Mesodermal cell (in vitro differentiated cells): ENCODE measurements at regions not wholly inside any gene's neighbourhood (a gene's known extent, or its start where the extent isn't known, plus 50 kb on each side); places are given as distances from the start of the nearest gene placed in this dataset.
"Not testable (repeated sequence)": the region's sequence is repeated elsewhere in the genome, so short reads cannot be mapped to it uniquely, and the experiment has no call there.

ENCODE experiments used
- H3K27ac ChIP-seq: 2 replicates; pipeline ENCODE4 v1.7.0; 2013; ENCODE audit warnings: mild to moderate bottlenecking, low read depth, low read length, moderate library complexity; ENCODE audit not compliant: severe bottlenecking
- H3K36me3 ChIP-seq: 2 replicates; pipeline ENCODE4 v1.7.1; 2013; ENCODE audit warnings: mild to moderate bottlenecking, low read length, moderate library complexity; ENCODE audit not compliant: control insufficient read depth, insufficient read depth
- H3K4me1 ChIP-seq: one replicate; pipeline ENCODE4 v1.7.1; 2013; ENCODE audit warnings: mild to moderate bottlenecking, low read length; ENCODE audit not compliant: insufficient read depth, control insufficient read depth, poor library complexity, severe bottlenecking
- H3K4me3 ChIP-seq: 2 replicates; pipeline ENCODE4 v1.7.0; 2013; ENCODE audit warnings: low read length, control low read depth, mild to moderate bottlenecking; ENCODE audit not compliant: insufficient read depth, poor library complexity, severe bottlenecking; ENCODE audit errors: extremely low read depth
- H3K9me3 ChIP-seq: 2 replicates; pipeline ENCODE4 v1.7.1; 2013; ENCODE audit warnings: mild to moderate bottlenecking, low read length, moderate library complexity; ENCODE audit not compliant: control insufficient read depth
- WGBS, 2 experiments: methylation state at CpG; one replicate each; pipeline ENCODE4 v1.1.5; 2013; ENCODE audit warnings: missing lambda C conversion rate in 2 of 2; ENCODE audit not compliant: insufficient coverage in 2 of 2; 5-methylcytosine and 5-hydroxymethylcytosine counted together

DNA sequence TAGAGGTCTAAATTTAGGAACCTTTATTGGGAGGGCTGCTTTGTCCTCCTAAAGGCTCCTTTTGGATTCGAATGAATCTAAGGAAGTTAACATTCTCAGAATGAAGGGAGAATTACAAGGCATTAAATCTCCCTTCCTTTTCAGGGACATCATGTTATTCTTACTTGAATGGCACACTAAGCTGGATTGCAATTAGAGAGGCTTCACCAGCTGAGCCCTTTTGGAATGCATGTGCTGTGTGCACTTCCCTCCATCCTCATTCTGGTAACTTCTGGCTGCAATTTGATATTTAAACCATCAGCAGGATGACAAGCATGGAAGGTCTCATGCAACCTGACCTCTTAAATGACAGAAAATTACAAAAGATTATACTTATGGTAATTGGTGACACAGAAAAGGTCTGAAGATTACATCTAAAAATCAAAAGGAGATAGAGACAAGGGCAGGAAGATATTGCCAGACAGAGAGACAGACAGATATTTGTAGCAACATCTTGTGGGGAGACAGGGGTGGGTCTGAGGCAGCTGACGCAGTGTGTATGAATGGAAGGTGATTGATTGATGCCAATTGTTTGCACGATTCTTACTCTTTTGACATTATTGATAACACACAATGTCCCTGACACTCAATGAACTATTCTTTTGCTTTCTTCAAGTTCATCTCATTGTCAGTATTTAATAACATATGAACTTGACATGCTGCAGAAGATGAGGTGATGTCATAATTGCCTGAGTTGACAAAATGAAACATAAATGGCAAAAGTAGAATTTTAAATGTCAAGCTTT, 570.8 kb upstream of the GYPC start:
- no peak overlapping the region for H3K27ac ChIP-seq
- WGBS, 2 experiments = 86% methylated on average over 1 of the region's 3 CpGs; no CpG with 5 or more reads in 1 of the 2 experiments

DNA sequence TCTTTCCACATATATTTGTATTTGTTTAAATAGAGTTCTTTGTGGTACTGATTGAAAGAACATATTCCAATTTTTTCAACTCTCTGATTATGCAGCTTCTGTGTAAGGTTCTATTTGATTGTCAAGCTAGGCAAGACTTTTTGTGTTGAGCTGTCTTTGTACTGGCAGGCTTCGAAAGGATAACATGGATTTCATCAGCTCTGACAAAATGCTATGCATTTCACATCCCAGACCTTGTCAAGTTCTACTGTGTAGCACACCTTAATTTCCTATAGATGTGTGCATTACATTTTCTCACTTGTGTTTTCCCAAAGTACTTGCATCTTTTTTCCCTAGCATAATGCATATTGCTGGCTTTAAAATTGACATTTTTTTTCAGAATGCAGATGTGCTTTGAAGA, 555.0 kb upstream of the GYPC start:
- Histone ChIP-seq H3K9me3 (no peaks in the 10 kb centered on the region), H3K4me3 (no peak overlapping the region), H3K36me3 (no peaks in the 10 kb centered on the region), H3K27ac (no peak overlapping the region), H3K4me1 (no peaks in the 10 kb centered on the region)
- 78% methylated on average over 1 of the region's 1 CpG; no CpG with 5 or more reads in 1 of the 2 experiments for WGBS, 2 experiments

More for the DNA sequence above, 570.8 kb upstream of the GYPC start:
- H3K4me3 ChIP-seq = no peak overlapping the region
- no peaks in the 10 kb centered on the region for H3K36me3 ChIP-seq
- H3K9me3 ChIP-seq = no peaks in the 10 kb centered on the region
- H3K4me1 ChIP-seq = no peaks in the 10 kb centered on the region

GRCh38 chr2:126106006-126106405, 550.0 kb upstream of the GYPC start:
- Histone ChIP-seq H3K36me3 (no peaks in the 10 kb centered on the region), H3K4me1 (no peaks in the 10 kb centered on the region), H3K4me3 (no peak overlapping the region), H3K9me3 (no peaks in the 10 kb centered on the region), H3K27ac (no peak overlapping the region)
- WGBS, 2 experiments = 90% methylated on average over 3 of the region's 3 CpGs; no CpG with 5 or more reads in 1 of the 2 experiments

DNA sequence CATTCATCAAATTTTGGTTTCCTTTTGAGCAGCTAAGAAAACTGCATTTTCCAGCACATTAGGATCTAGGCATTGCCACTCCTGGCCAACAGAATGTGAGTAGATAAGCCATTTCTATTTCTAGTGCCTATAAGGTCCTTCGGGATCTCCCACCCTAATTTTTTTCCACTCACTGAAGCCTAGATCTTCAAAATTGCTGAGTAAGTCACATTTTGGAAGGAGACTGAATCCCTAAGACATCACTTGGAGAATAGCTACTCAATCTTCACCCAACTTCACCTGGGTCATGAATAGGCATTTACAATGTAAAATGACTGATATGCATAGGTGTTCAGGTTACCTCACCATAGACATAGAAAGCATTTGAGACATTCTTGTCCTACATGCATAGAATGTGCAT, 548.1 kb upstream of the GYPC start:
- Histone ChIP-seq H3K36me3 (no peaks in the 10 kb centered on the region), H3K27ac (no peak overlapping the region), H3K4me3 (no peak overlapping the region), H3K9me3 (no peaks in the 10 kb centered on the region), H3K4me1 (no peaks in the 10 kb centered on the region)
- no CpG with 5 or more reads among the region's 1 CpG for WGBS, 2 experiments

GRCh38 chr2:126115975-126116374, 540.0 kb upstream of the GYPC start:
- Histone ChIP-seq H3K9me3 (no peaks in the 10 kb centered on the region), H3K27ac (no peak overlapping the region), H3K4me1 (no peaks in the 10 kb centered on the region), H3K36me3 (no peaks in the 10 kb centered on the region), H3K4me3 (no peak overlapping the region)
- WGBS, 2 experiments = 80 to 100% methylated on average over 1 to 2 of the region's 2 CpGs

- H3K4me1 ChIP-seq = no peaks in the 10 kb centered on the region
- WGBS, 2 experiments = no CpG with 5 or more reads among the region's 1 CpG
- no peaks in the 10 kb centered on the region for H3K9me3 ChIP-seq
- H3K4me3 ChIP-seq = no peak overlapping the region
- no peak overlapping the region for H3K27ac ChIP-seq
- H3K36me3 ChIP-seq = no peaks in the 10 kb centered on the region
These were observed 538.1 kb upstream of the GYPC start for GRCh38 chr2:126117886-126118285.

DNA sequence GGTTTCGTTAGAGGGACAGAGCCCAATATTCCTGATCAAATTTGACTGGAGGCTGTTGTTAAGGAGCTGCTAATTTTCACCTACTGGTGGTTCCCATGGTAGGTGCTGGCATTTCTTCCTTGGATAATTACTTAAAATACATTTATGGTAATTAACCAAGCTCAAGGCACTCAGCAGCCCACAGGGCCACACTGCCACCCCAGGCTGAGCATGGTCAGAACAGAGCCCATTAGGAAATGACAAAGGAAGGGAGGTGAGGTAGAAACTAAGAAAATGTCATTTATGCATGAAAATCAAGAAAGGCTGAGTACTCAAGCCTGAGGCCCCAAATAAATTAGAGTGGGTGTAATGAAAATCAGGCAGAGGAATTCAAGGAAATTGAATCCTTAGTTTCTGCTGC, 510.2 kb upstream of the GYPC start:
- H3K36me3 ChIP-seq = no peaks in the 10 kb centered on the region
- H3K27ac ChIP-seq = no peak overlapping the region
- H3K4me3 ChIP-seq = no peak overlapping the region
- H3K4me1 ChIP-seq = no peaks in the 10 kb centered on the region
- H3K9me3 ChIP-seq = peaks cover 6% of the 10 kb centered on the region
- WGBS, 2 experiments = 100% methylated on average over 1 of the region's 1 CpG; no CpG with 5 or more reads in 1 of the 2 experiments

GRCh38 chr2:126154256-126154785, 501.6 kb upstream of the GYPC start:
- H3K27ac ChIP-seq = no peak overlapping the region
- no CpG with 5 or more reads among the region's 1 CpG for WGBS, 2 experiments
- H3K4me1 ChIP-seq = no peaks in the 10 kb centered on the region
- H3K9me3 ChIP-seq = no peaks in the 10 kb centered on the region
- no peaks in the 10 kb centered on the region for H3K36me3 ChIP-seq
- no peak overlapping the region for H3K4me3 ChIP-seq

DNA sequence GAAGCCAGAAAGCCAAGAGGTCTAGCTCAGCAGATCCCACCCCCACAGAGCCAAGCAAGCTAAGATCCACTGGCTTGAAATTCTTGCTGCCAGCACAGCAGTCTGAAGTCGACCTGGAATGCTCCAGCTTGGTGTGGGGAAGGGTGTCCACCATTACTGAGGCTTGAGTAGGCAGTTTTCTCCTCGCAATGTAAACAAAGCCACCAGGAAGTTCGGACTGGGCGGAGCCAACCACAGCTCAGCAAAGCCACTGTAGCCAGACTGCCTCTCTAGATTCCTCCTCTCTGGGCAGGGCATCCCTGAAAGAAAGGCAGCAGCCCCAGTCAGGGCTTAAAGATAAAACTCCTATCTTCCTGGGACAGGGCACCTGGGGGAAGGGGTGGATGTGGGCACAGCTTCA, 495.0 kb upstream of the GYPC start:
- not testable (repeated sequence) for H3K9me3 ChIP-seq, H3K36me3 ChIP-seq, H3K4me3 ChIP-seq
- 76 to 90% methylated on average over 2 to 3 of the region's 4 CpGs for WGBS, 2 experiments
- Histone ChIP-seq H3K27ac (peak overlapping the region; percentile 59), H3K4me1 (peaks cover 11% of the 10 kb centered on the region)

- Histone ChIP-seq H3K36me3 (no peaks in the 10 kb centered on the region), H3K27ac (no peak overlapping the region), H3K4me1 (peaks cover 15% of the 10 kb centered on the region), H3K9me3 (no peaks in the 10 kb centered on the region), H3K4me3 (no peak overlapping the region)
- 83 to 95% methylated on average over 5 to 6 of the region's 6 CpGs for WGBS, 2 experiments
These were observed 483.2 kb upstream of the GYPC start for GRCh38 chr2:126172631-126173184.

DNA sequence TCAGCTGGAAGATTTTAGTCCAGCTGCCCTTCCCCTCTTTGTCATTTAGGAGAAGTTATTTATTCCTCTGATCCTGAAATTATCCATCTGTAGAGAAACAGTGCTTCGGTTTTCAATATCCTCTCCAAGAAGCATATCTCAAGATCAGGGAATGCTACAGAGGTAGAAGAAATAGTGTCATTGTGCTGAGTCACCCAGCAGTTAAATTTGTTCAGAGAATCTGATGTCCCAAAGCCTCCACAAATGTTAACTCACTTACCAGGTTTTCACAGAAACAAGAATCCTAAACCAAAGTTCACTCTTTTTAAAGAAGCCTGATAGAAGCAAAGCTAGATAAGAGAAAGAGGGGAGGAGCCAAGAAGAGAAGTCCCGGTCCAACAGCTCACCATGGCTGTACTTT, 480.7 kb upstream of the GYPC start:
- H3K36me3 ChIP-seq = no peaks in the 10 kb centered on the region
- WGBS, 2 experiments = 75 to 100% methylated on average over 1 of the region's 2 CpGs

More for the DNA sequence above, 480.7 kb upstream of the GYPC start:
- Histone ChIP-seq H3K9me3 (no peaks in the 10 kb centered on the region), H3K4me3 (no peak overlapping the region), H3K27ac (peak overlapping the region; percentile 33), H3K4me1 (peaks cover 15% of the 10 kb centered on the region)
